ENCODE measurements at regions not wholly inside any gene's neighbourhood (a gene's known extent, or its start where the extent isn't known, plus 50 kb on each side); places are given as distances from the start of the nearest gene placed in this dataset.
A peak's percentile ranks its signal among the peaks of the same experiment; 100 is the strongest.
"Not testable (repeated sequence)": the region's sequence is repeated elsewhere in the genome, so short reads cannot be mapped to it uniquely, and the experiment has no call there.

GRCh38 chr1:21385022-21385421 lies 54.9 kb upstream of the NBPF3 start:
- DNase-seq, result no peak

DNA sequence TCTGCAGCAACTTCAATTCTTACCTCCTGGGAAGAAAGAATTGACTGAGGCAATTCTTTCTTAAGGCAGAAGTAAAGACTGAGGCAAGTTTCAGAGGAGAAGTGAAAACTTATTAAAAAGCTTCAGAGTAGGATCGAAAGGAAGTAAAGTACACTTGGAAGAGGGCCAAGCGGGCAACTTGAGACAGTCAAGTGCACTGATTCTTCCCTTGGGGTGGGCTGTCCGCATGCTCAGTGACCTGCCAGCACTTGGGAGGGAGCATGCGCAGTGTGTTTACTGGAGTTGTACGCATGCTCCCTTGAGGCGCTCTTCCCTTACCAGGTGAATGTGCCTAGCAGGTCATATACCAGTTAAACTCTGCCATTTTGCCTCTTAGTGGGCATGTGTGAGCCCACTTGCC lies 55.3 kb upstream of the NBPF3 start:
- DNase-seq, result peak; percentile 66

- DNase-seq, result no peak
Measured at GRCh38 chr1:21383785-21384401, 56.0 kb upstream of the NBPF3 start.

GRCh38 chr1:21381354-21381753 lies 58.6 kb upstream of the NBPF3 start:
- DNase-seq, result no peak

DNA sequence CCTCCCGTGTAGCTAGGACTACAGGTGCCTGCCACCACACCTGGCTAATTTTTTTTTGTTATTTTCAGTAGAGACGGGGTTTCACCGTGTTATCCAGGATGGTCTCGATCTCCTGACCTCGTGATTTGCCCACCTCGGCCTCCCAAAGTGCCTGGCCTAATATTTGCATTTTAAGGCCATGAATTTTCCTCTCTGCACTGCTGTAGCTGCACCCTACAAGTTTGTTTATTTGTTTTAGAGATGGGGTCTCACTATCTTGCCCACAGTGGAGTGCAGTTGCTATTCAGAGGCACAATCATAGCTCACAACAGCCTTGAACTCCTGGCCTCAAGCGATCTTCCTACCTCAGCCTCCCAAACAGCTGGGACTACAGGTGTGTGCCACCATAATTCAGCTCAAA lies 59.8 kb upstream of the NBPF3 start:
- DNase-seq, result not testable (repeated sequence)

DNA sequence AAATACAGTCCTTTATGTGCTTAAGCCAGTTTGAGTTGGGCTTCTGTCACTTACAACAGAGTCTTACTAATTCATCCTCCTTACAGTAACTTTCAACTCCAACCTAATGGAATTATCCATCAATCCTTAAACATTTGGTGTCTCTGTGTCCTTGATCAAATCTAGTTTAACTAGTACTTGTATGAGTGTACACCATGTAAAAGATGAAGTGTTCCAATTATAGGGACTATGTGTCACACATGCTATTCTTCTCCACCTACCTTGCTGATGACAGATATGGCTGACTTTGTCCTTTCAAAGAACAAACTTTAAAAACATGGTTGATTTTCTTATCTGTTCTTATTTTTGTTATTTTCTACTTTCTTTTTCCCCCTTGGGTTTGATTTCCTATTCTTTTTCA lies 60.4 kb upstream of the NBPF3 start:
- DNase-seq, result no peak

GRCh38 chr1:21378705-21379494 lies 61.0 kb upstream of the NBPF3 start:
- DNase-seq, result no peak

DNA sequence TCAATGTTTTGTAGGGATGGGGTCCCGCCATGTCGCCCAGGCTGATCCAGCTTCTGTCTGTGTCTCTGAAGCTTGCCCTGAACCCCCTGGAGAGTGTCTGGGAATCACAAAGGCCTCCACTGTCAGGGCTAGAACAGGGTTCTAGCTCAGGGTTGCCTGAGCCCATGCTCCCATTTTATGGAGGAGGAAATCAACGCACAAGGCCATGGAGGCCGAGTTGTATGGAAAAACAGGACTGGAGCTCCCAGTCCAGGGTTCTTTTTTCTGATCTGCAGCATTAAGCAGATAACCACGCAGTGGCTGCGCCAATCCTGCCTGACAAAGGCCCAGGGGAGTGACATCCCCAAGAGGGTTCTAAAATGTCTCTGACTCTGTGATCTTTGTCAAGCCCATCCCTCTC lies 67.6 kb upstream of the NBPF3 start:
- DNase-seq, result no peak

DNA sequence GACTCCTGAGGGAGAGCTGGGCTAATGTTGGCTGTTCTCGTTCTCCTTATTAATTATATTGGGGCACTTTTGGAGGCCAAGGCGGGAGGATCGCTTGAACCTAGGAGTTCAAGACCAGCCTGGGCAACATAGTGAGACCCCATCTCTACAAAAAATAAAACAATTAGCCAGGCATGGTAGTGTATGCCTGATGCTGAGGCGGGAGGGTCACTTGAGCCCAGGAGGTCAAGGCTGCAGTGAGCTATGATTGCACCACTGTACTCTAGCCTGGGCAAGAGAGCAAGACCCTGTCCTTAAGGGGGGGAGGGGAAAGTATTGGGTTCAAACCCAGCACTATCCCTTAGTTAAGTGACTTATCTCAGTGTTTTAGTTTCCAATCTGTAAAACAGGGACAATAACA lies 70.0 kb upstream of the NBPF3 start:
- DNase-seq, result no peak

DNA sequence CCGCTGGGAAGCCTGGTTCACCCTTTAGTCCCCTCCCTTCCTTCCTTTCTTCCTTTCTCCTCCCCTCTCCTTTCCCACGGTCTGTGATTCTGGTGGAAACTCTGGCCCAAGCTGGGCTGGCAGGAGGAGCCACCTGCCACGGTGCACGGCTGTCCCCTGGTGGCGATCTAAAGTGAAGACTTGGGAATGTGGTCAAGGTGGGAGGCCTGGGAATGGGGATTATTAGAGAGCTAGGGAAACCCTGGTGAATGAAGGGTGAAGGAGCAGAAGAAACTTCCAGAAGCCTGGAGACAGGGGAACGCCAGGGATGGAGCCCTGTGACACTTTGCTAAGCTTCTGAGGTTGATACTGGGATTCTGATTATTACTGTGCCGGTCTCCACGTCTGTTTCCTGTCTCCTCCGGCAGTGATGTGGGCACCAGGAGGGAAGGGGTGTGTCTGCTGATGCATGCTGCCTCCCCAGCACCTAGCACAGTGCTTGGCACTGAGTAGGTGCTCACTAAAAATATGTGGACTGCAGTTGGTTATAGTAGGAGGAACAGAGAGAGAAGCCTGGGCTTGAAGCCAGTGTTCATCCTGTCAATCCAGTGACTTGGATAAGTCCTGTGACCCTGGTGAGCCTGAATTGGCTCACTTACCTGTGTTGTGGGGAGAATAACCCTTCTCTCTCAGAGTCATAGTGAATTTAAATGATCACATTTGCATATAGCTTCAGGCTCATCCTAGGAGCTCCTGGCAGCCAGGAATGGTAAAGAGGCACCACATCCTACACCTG lies 71.2 kb upstream of the NBPF3 start:
- peak; percentile 64 for DNase-seq

DNA sequence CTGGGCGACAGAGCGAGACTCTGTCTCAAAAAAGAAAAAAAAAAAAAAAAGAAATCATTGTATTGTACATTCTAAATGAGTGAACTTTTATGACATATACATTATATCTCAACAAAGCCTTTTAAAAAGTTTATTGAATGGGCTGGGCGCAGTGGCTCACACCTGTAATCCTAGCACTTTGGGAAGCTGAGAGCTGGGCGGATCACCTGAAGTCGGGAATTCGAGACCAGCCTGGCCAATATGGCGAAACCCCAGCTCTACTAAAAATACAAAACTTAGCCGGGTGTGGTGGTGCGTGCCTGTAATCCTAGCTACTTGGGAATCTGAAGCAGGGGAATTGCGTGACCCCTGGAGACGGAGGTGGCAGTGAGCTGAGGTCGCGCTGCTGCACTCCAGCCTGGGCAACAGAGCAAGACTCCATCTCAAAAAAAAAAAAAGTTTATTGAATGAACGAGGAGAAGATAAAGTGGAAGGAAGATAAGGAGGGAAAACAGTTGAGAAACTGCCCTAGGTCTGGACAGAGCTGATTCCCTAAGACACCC lies 71.9 kb upstream of the NBPF3 start:
- not testable (repeated sequence) for DNase-seq

- no peak for DNase-seq
Measured at GRCh38 chr1:21366288-21366687, 73.6 kb upstream of the NBPF3 start.

- peak; percentile 61 for DNase-seq
Measured at GRCh38 chr1:21365036-21365435, 74.8 kb upstream of the ECE1 start.

- DNase-seq, result no peak
Measured at GRCh38 chr1:21362096-21362495, 71.8 kb upstream of the ECE1 start.

GRCh38 chr1:21361506-21361905 lies 71.2 kb upstream of the ECE1 start:
- DNase-seq, result no peak

- no peak for DNase-seq
Measured at GRCh38 chr1:21357161-21357560, 66.9 kb upstream of the ECE1 start.

DNA sequence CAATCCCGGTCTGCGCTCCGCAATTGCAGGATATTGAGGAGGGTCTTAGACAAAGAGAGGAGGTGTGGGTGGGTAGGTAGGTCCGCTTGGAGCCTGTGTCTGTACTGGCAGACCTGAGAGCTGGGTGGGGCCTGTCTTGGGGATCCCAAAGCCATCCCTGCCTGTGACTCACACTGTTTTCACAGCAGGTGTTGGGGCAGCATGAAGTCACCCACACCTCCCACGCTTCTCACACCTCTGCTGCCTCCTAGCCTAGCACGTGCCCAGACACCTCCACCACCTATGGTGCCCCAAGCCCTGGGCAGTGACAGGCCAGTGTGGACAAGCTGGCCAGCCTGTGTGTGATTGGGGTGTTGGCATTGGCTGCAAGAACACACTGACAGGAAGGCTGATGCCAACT lies 65.7 kb upstream of the ECE1 start:
- no peak for DNase-seq

- no peak for DNase-seq
Measured at GRCh38 chr1:21352586-21352985, 62.3 kb upstream of the ECE1 start.

- no peak for DNase-seq
Measured at GRCh38 chr1:21351901-21352300, 61.6 kb upstream of the ECE1 start.

DNA sequence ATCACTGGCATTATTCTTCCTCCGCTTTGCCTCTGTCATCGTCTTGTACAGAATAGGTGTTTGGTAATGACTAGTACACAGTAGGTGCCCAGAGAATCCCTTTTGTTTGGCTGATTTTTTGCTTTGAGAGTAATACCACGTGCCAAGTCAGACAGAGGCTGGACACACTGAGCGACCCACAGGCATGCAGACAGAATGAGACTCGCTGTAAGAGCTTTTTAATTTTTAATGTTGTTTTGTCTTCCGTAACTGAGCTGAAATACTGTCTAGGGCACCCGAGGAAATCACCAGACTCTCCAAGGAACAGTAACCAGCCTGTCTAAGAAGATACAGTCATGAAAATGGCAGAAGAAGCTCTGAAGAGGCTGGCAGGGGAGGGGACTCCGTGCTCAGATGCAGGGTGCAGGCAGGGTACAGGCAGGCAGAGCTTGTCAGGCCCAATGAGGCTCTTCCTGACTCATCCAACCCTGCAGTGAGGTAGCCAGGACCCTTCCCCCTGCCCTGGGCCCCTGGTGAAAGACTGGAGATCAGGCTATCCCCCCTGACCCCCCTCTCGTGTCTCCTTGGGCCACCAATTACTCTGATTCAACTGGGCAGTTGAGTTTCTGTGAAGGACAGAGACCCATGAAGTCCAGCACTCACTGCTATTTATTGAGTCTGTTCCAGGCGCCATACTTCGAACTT lies 60.1 kb upstream of the ECE1 start:
- no peak for DNase-seq

GRCh38 chr1:21349693-21350092 lies 59.4 kb upstream of the ECE1 start:
- DNase-seq, result no peak

GRCh38 chr1:21347072-21347581 lies 56.9 kb upstream of the ECE1 start:
- no peak for DNase-seq

All from inflammatory macrophage treated with lipopolysaccharide for 4 hours (primary cell).